OCI-LY7 (cell line): ENCODE measurements at regions not wholly inside any gene's neighbourhood (a gene's known extent, or its start where the extent isn't known, plus 50 kb on each side); places are given as distances from the start of the nearest gene placed in this dataset.

Experiments used
- BruUV-seq: library from RNA; stranded (reverse); fragments of 400-500 nt; replicated peaks from 2 replicates; lab custom pipeline; 2021; lab: Mats Ljungman, UMichigan
- CTCF ChIA-PET: fragments of 300-600 bp; sonication (Branson Sonifier 250); formaldehyde crosslinking; loops from one replicate; lab custom pipeline; 2022; ENCODE audit warnings: antibody characterized with exemption; ENCODE audit not compliant: unreplicated experiment; lab: Charles Lee
- POLR2A ChIA-PET: fragments of 300-600 bp; sonication (Branson Sonifier 250); formaldehyde crosslinking; loops from one replicate; lab custom pipeline; 2022; ENCODE audit warnings: antibody characterized with exemption; lab: Charles Lee
- DNase-seq: peaks from one replicate; pipeline ENCODE4 v3.0.0-alpha.2; 2015; ENCODE audit warnings: low spot score
- H2AFZ ChIP-seq: fragments of 200-600 bp; sonication (generic), shearing (Covaris generic); 2 replicates; pipeline ENCODE4 v1.6.1; 2014; ENCODE audit warnings: mild to moderate bottlenecking, antibody characterized with exemption, low read length, moderate library complexity
- H3K27ac ChIP-seq: fragments of 200-600 bp; sonication (generic); 2 replicates; pipeline ENCODE4 v1.5.1; 2014; ENCODE audit warnings: mixed run types, low read depth, mild to moderate bottlenecking, moderate library complexity, low read length, inconsistent platforms; ENCODE audit not compliant: poor library complexity, severe bottlenecking
- H3K36me3 ChIP-seq: fragments of 200-600 bp; sonication (generic); 2 replicates; pipeline ENCODE4 v1.6.1; 2014; ENCODE audit warnings: mild to moderate bottlenecking, antibody characterized with exemption, low read length, moderate library complexity, mixed read lengths; ENCODE audit not compliant: insufficient read depth
- H3K4me1 ChIP-seq: fragments of 200-600 bp; sonication (generic); 2 replicates; pipeline ENCODE4 v1.5.1; 2014; ENCODE audit warnings: mild to moderate bottlenecking, low read length; ENCODE audit not compliant: insufficient read depth, poor library complexity, severe bottlenecking
- H3K4me2 ChIP-seq: fragments of 200-600 bp; sonication (generic); 2 replicates; pipeline ENCODE4 v1.6.1; 2014; ENCODE audit warnings: mild to moderate bottlenecking, low read length
- H3K4me3 ChIP-seq: fragments of 200-600 bp; sonication (generic); 2 replicates; pipeline ENCODE4 v1.5.1; 2014; ENCODE audit warnings: mild to moderate bottlenecking, low read depth, low read length; ENCODE audit not compliant: poor library complexity, severe bottlenecking
- H3K79me2 ChIP-seq: fragments of 200-600 bp; sonication (generic); 2 replicates; pipeline ENCODE4 v1.6.1; 2016; ENCODE audit warnings: low read depth, mild to moderate bottlenecking, low read length, moderate library complexity, mixed read lengths; ENCODE audit not compliant: insufficient read depth
- H3K9me2 ChIP-seq: fragments of 200-600 bp; sonication (generic); 2 replicates; pipeline ENCODE4 v1.6.1; 2016; ENCODE audit warnings: mild to moderate bottlenecking, low read length, mixed read lengths; ENCODE audit not compliant: insufficient read depth
- H3K9me3 ChIP-seq: fragments of 200-600 bp; sonication (generic); 2 replicates; pipeline ENCODE4 v1.6.1; 2014; ENCODE audit warnings: mild to moderate bottlenecking, mixed run types, low read length, mixed read lengths
- H4K20me1 ChIP-seq: fragments of 200-600 bp; sonication (generic); 2 replicates; pipeline ENCODE4 v1.6.1; 2014; ENCODE audit warnings: mild to moderate bottlenecking, antibody characterized with exemption, low read length, moderate library complexity, mixed read lengths; ENCODE audit not compliant: insufficient read depth
- EZH2phosphoT487 ChIP-seq: fragments of 200-600 bp; sonication (generic); IDR thresholded peaks from 2 replicates; pipeline ENCODE4 v1.6.1; 2018; ENCODE audit warnings: low read depth, borderline replicate concordance, mild to moderate bottlenecking, mixed run types, antibody characterized with exemption, low read length, moderate library complexity, mixed read lengths
- intact Hi-C: fragments of 100-400 bp; cut with micrococcal nuclease; formaldehyde crosslinking; loops from one replicate; pipeline ENCODE4 v1.10.0; 2022; ENCODE audit not compliant: unreplicated experiment
- TF ChIP-seq, protein P1 (sequence below): fragments of 200-600 bp; sonication (generic); conservative IDR thresholded peaks from 2 replicates; pipeline ENCODE4 v1.5.1; 2014; ENCODE audit warnings: mild to moderate bottlenecking, antibody characterized with exemption, low read length, moderate library complexity, mixed read lengths

DNA sequence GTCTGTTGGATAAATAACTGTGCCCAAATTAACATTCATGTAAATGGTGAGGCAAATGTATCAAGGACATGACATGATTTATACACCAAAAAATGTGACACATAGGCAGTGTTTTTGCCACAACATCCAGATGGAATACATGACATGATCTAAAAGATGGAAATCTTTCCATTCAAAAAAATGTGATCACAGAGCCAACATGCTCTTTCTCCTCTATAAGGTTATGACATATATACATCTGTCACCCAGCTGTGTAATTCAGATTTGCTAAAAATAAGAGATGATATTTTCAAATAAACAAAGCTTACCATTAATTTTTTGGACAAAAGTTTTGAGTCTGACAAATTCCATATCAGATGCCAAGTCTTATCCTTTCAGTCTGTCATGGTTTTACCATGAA is 95.5 kb upstream of the COL3A1 start:
- Histone ChIP-seq H3K4me2 (no peak overlapping the region), H3K4me3 (no peak overlapping the region), H3K36me3 (no peaks in the 10 kb centered on the region), H2AFZ (no peak overlapping the region), H3K4me1 (no peaks in the 10 kb centered on the region), H4K20me1 (no peaks in the 10 kb centered on the region), H3K9me3 (no peaks in the 10 kb centered on the region), H3K79me2 (no peaks in the 10 kb centered on the region), H3K9me2 (no peaks in the 10 kb centered on the region), H3K27ac (no peak overlapping the region)
- no TSS peak for BruUV-seq
- intact Hi-C loops: no loop called here
- ChIA-PET POLR2A (no interaction called here), CTCF (no interaction called here)
- TF ChIP-seq, protein P1, sequence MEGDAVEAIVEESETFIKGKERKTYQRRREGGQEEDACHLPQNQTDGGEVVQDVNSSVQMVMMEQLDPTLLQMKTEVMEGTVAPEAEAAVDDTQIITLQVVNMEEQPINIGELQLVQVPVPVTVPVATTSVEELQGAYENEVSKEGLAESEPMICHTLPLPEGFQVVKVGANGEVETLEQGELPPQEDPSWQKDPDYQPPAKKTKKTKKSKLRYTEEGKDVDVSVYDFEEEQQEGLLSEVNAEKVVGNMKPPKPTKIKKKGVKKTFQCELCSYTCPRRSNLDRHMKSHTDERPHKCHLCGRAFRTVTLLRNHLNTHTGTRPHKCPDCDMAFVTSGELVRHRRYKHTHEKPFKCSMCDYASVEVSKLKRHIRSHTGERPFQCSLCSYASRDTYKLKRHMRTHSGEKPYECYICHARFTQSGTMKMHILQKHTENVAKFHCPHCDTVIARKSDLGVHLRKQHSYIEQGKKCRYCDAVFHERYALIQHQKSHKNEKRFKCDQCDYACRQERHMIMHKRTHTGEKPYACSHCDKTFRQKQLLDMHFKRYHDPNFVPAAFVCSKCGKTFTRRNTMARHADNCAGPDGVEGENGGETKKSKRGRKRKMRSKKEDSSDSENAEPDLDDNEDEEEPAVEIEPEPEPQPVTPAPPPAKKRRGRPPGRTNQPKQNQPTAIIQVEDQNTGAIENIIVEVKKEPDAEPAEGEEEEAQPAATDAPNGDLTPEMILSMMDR: no peak
- TF ChIP-seq EZH2phosphoT487: no peak
- no peak for DNase-seq

DNA sequence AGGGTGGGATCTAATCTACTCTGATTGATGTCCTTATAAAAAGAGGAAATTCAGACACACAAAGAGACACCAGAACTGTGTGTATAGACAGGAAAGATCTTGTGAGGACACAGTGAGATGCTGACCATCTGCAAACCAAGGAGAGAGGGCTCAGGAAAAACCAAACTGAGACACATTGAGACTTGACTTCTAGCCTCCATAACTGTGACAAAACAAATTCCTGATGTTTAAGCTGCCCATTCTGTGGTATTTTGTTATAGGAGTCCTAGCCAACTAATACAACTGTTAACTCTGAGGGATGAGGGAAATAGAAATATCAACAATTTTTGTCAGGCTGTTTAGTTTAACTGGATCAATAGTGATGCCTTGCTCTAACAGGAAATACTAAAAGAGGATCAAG is 93.4 kb upstream of the COL3A1 start:
- POLR2A ChIA-PET: no interaction called here
- Histone ChIP-seq H3K4me1 (no peaks in the 10 kb centered on the region), H3K79me2 (no peaks in the 10 kb centered on the region), H4K20me1 (no peaks in the 10 kb centered on the region), H2AFZ (no peak overlapping the region), H3K27ac (no peak overlapping the region), H3K9me2 (no peaks in the 10 kb centered on the region), H3K9me3 (no peaks in the 10 kb centered on the region), H3K4me3 (no peak overlapping the region), H3K36me3 (no peaks in the 10 kb centered on the region), H3K4me2 (no peak overlapping the region)
- TF ChIP-seq, protein P1: no peak
- TF ChIP-seq EZH2phosphoT487: no peak
- no peak for DNase-seq
- intact Hi-C loops: no loop called here
- CTCF ChIA-PET: no interaction called here
- BruUV-seq: no TSS peak

DNA sequence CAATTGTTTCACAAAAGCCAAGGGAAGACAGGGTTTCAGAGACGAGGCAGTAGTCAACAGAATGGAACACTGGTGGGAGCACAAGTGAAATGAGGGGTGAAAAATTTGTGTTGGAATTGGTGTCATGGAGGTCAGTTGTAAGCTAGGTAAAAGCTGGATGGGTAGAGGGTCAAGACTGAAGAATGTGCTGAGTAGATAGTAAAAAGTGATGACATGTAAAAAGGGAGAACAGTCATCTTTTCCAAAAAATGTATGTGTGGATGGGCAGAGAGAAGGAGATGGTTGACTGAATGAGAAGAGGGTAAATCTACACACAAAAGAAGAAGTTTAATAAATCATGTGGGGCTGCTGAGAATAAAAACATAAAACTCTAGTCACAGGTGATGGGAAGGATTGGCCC is 92.7 kb upstream of the COL3A1 start:
- Histone ChIP-seq H3K36me3 (no peaks in the 10 kb centered on the region), H3K4me1 (no peaks in the 10 kb centered on the region), H3K27ac (no peak overlapping the region), H3K9me2 (no peaks in the 10 kb centered on the region), H3K4me3 (no peak overlapping the region), H3K9me3 (no peaks in the 10 kb centered on the region), H3K4me2 (no peak overlapping the region), H3K79me2 (no peaks in the 10 kb centered on the region), H4K20me1 (no peaks in the 10 kb centered on the region), H2AFZ (no peak overlapping the region)
- ChIA-PET CTCF (no interaction called here), POLR2A (no interaction called here)
- BruUV-seq: no TSS peak
- no peak for DNase-seq
- TF ChIP-seq, protein P1: no peak
- TF ChIP-seq EZH2phosphoT487: no peak
- intact Hi-C loops: no loop called here
